Adrenal gland (tissue), 9 donors: ENCODE measurements at regions not wholly inside any gene's neighbourhood (a gene's known extent, or its start where the extent isn't known, plus 50 kb on each side); places are given as distances from the start of the nearest gene placed in this dataset.

Experiments
- DNase-seq, 7 donors: peaks; one replicate each; pipeline ENCODE4 v3.0.0-alpha.2; 2019 to 2020
- H3K27ac ChIP-seq, 5 donors: fragments of 200-600 bp; sonication (generic) in 4 of 5; 1 replicate in 3 of 5; 2 replicates in 2 of 5; pipeline versions ENCODE4 v1.5.1 to v1.8.0; 2016 to 2020; ENCODE audit warnings: mild to moderate bottlenecking in 1 of 5
- H3K27me3 ChIP-seq: fragments of 200-600 bp; 2 replicates; pipeline ENCODE4 v1.8.0; 2021
- H3K36me3 ChIP-seq, 2 donors: fragments of 200-600 bp; replicated peaks in 1 of 2; 1 replicate in 1 of 2; 2 replicates in 1 of 2; pipeline versions ENCODE4 v1.5.1 to v1.8.0; 2018 to 2022
- H3K4me1 ChIP-seq, 2 donors: fragments of 200-600 bp; replicated peaks in 1 of 2; 1 replicate in 1 of 2; 2 replicates in 1 of 2; pipeline versions ENCODE4 v1.5.1 to v1.8.0; 2018 to 2021
- H3K4me3 ChIP-seq, 4 donors: fragments of 200-600 bp; sonication (generic) in 3 of 4; one replicate each; pipeline ENCODE4 v1.5.1; 2016 to 2018
- H3K9me3 ChIP-seq, 3 donors: fragments of 200-600 bp; sonication (generic) in 1 of 3; replicated peaks in 1 of 3; 1 replicate in 2 of 3; 2 replicates in 1 of 3; pipeline versions ENCODE4 v1.5.1 to v1.8.0; 2016 to 2021
- CTCF ChIP-seq, 6 experiments: fragments of 450-650 bp in 4 of 6; fragments of 200-600 bp in 2 of 6; sonication (generic) in 1 of 6; IDR thresholded peaks; 1 replicate in 5 of 6; 2 replicates in 1 of 6; pipeline versions ENCODE4 v1.5.1 to v1.8.0; 2016 to 2021; ENCODE audit warnings: antibody characterized with exemption in 6 of 6, mild to moderate bottlenecking in 2 of 6, moderate library complexity in 1 of 6
- POLR2A ChIP-seq, 2 donors: fragments of 450-650 bp; IDR thresholded peaks; one replicate each; pipeline ENCODE4 v1.6.1; 2017; ENCODE audit warnings: antibody characterized with exemption in 2 of 2, mild to moderate bottlenecking in 2 of 2, moderate library complexity in 1 of 2
- WGBS, 4 donors: extraction: QIAGEN DNeasy Blood & Tissue Kit in 2 of 4; methylation state at CpG; one replicate each; pipeline versions ENCODE4 v1.1.5 to v1.1.7; 2013 to 2017; 5-methylcytosine and 5-hydroxymethylcytosine counted together
- intact Hi-C, 2 donors: fragments of 100-400 bp; cut with DNase I; formaldehyde crosslinking; loops; one replicate each; pipeline versions ENCODE4 v1.14.1 to v1.15.0; 2022 to 2023
- donor health status: healthy with polysubstance abuse.
- donor health status: Bipolar disorder and iron deficiency.
- donor health status: DM: yes; HTN: yes; CAD: no.
- donor health status: DM: no; HTN: no; CAD: no.
- donor health status: DM: no; HTN: no; CAD: no.

GRCh38 chr7:152513861-152514770, 78.3 kb upstream of the KMT2C start:
- no peaks in the 10 kb centered on the region for H3K9me3 ChIP-seq
- no peaks in the 10 kb centered on the region for H3K27me3 ChIP-seq
- DNase-seq, result no peak
- TF ChIP-seq CTCF (IDR thresholded peaks at IDR 0.05) (no peak), POLR2A (IDR thresholded peaks at IDR 0.05) (no peak)
- no peaks in the 10 kb centered on the region for H3K36me3 ChIP-seq
- intact Hi-C loops, result no loop called here
- WGBS, 4 donors, result 79 to 88% (median 81%) methylated on average over 19 to 20 of the region's 20 CpGs
- no peak overlapping the region for H3K4me3 ChIP-seq
- no peak overlapping the region for H3K27ac ChIP-seq
- no peaks in the 10 kb centered on the region for H3K4me1 ChIP-seq

GRCh38 chr7:152512706-152513105, 76.9 kb upstream of the KMT2C start:
- WGBS, 4 donors, result 55 to 70% (median 57%) methylated on average over 5 of the region's 5 CpGs
- Histone ChIP-seq H3K36me3 (no peaks in the 10 kb centered on the region), H3K27ac (no peak overlapping the region), H3K27me3 (no peaks in the 10 kb centered on the region), H3K4me3 (no peak overlapping the region), H3K9me3 (no peaks in the 10 kb centered on the region), H3K4me1 (no peaks in the 10 kb centered on the region)
- intact Hi-C loops, result no loop called here
- DNase-seq, result no peak
- no peak for TF ChIP-seq POLR2A (IDR thresholded peaks at IDR 0.05)
- TF ChIP-seq CTCF (IDR thresholded peaks at IDR 0.05), result no peak

GRCh38 chr7:152511736-152512135, 75.9 kb upstream of the KMT2C start:
- 58 to 64% (median 63%) methylated on average over 5 of the region's 5 CpGs for WGBS, 4 donors
- H3K4me1 ChIP-seq, result no peaks in the 10 kb centered on the region

GRCh38 chr7:152508701-152509100, 72.9 kb upstream of the KMT2C start:
- Histone ChIP-seq H3K4me3 (no peak overlapping the region), H3K9me3 (no peaks in the 10 kb centered on the region), H3K4me1 (no peaks in the 10 kb centered on the region), H3K27me3 (no peaks in the 10 kb centered on the region), H3K36me3 (no peaks in the 10 kb centered on the region), H3K27ac (no peak overlapping the region)
- DNase-seq, result no peak
- no peak for TF ChIP-seq CTCF (IDR thresholded peaks at IDR 0.05)
- no peak for TF ChIP-seq POLR2A (IDR thresholded peaks at IDR 0.05)
- intact Hi-C loops, result no loop called here

More at GRCh38 chr7:152511736-152512135, 75.9 kb upstream of the KMT2C start:
- intact Hi-C loops, result no loop called here
- no peak overlapping the region for H3K27ac ChIP-seq
- no peaks in the 10 kb centered on the region for H3K27me3 ChIP-seq
- no peak for DNase-seq
- H3K4me3 ChIP-seq, result no peak overlapping the region
- H3K36me3 ChIP-seq, result no peaks in the 10 kb centered on the region
- no peaks in the 10 kb centered on the region for H3K9me3 ChIP-seq
- TF ChIP-seq CTCF (IDR thresholded peaks at IDR 0.05) (no peak), POLR2A (IDR thresholded peaks at IDR 0.05) (no peak)
